Mucosa of rectum (tissue), 2 donors: ENCODE measurements at regions not wholly inside any gene's neighbourhood (a gene's known extent, or its start where the extent isn't known, plus 50 kb on each side); places are given as distances from the start of the nearest gene placed in this dataset.

Experiments used
- H3K27ac ChIP-seq, 2 donors: one replicate each; pipeline ENCODE4 v1.7.0; 2013; ENCODE audit warnings: inconsistent platforms in 2 of 2, low read depth in 2 of 2, low read length in 2 of 2
- H3K27me3 ChIP-seq, 2 donors: one replicate each; pipeline ENCODE4 v1.7.0; 2013; ENCODE audit warnings: low read length in 2 of 2; ENCODE audit not compliant: control insufficient read depth in 2 of 2, insufficient read depth in 2 of 2
- H3K36me3 ChIP-seq, 2 donors: one replicate each; pipeline ENCODE4 v1.7.0; 2013; ENCODE audit warnings: low read length in 2 of 2; ENCODE audit not compliant: control insufficient read depth in 2 of 2, insufficient read depth in 2 of 2
- H3K4me1 ChIP-seq, 2 donors: one replicate each; pipeline ENCODE4 v1.7.0; 2013; ENCODE audit warnings: low read length in 2 of 2, mild to moderate bottlenecking in 1 of 2; ENCODE audit not compliant: control insufficient read depth in 2 of 2, insufficient read depth in 2 of 2
- H3K4me3 ChIP-seq, 2 donors: one replicate each; pipeline ENCODE4 v1.7.0; 2013; ENCODE audit warnings: low read length in 2 of 2
- H3K9ac ChIP-seq, 2 donors: one replicate each; pipeline ENCODE4 v1.7.0; 2013; ENCODE audit warnings: low read length in 2 of 2, low read depth in 1 of 2, mild to moderate bottlenecking in 1 of 2
- H3K9me3 ChIP-seq, 2 donors: one replicate each; pipeline ENCODE4 v1.7.0; 2013; ENCODE audit warnings: low read length in 2 of 2; ENCODE audit not compliant: control insufficient read depth in 2 of 2
- donor health status: healthy.
- donor health status: Normal muscosa, but diverticular disease.

DNA sequence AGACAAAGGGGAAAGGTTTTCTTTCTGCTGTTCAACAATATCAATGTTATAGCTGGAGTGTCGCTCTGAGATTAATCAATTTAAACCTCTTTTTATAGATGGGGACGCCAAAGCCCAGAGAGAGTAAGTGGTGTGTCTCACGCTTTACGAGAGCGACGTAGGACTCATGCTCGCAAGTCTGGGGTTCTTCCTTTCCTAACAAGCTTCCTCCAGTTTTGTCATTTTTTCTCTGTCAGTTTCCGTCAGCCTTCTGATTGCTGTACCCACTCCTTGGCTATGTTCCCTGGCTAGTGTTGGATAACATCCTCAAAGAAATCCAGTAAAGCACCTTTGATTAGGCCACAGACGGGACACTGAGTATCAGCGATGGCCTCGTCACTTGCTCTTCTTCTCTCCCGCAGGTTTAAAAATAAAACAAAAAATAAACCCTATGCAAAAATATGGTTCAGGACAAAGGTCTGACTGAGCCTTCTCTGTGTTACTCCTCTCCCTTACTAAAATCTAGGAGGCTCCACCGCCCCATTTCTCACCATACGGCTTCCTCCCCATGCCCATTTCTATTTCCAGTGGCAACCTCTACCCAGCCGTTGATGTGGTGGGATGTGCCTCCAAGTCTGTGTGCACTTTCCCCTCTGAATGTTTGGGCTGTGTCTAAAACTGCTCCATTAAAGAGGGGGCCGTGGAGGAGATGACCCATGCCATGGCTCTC, 172.7 kb upstream of the PARP11 start:
- Histone ChIP-seq H3K4me1 (peaks cover 10 to 13% of the 10 kb centered on the region in 2 donors), H3K27ac (peak overlapping the region; percentile 35 to 48), H3K36me3 (no peaks in the 10 kb centered on the region), H3K27me3 (peaks cover 0 to 3% of the 10 kb centered on the region in 2 donors), H3K4me3 (no peak overlapping the region), H3K9ac (no peak overlapping the region), H3K9me3 (no peaks in the 10 kb centered on the region)

DNA sequence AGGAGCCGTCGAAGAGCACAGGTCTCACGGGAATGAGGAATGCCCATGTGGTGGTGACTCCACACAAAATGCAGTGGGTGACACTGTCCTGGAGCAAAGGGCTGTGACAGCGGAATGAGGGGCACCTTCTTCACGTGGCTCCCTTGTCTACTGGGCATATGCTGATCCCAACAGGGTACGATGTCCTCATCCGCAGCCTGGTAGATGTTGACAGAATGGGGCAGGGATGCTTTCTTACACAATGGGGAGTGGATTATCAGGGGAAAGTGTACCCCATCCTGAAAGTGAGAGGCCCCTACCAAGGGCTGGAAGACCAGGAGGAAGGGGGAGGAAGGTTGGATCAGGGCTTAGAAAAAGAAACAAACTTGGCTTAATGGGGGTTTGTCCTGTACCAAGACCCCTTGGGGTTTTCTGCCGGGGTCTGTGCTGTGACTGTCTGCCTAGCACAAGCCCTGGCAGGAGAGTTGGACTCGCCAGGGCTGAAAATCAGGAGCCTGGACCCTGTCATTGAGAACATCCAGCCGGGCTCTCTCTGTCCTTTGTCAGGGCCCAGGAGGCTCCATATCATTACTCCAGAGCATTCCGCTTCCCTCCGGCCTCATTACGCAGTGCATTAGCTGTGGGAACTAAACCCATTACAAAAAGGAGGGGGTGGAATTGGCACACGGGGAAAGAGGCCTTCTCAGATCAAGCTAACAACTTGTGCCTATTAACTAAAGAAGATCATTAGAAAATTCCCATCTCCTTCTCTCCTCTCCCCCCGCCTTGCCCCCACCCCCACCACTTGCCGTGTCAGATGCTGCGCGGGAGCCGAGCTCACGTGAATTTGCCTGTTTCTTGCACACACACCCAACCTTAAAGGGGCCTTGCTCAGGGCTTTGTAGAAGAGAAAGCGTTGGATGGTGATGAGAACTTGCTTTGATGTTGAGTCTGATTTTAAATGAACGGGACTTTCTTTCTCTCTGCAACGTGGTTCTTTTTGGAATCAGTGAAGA, 171.8 kb upstream of the PARP11 start:
- Histone ChIP-seq H3K27me3 (peaks cover 0 to 3% of the 10 kb centered on the region in 2 donors), H3K27ac (no peak overlapping the region), H3K4me1 (peaks cover 10 to 13% of the 10 kb centered on the region in 2 donors), H3K36me3 (no peaks in the 10 kb centered on the region), H3K9ac (no peak overlapping the region), H3K9me3 (no peaks in the 10 kb centered on the region), H3K4me3 (no peak overlapping the region)

DNA sequence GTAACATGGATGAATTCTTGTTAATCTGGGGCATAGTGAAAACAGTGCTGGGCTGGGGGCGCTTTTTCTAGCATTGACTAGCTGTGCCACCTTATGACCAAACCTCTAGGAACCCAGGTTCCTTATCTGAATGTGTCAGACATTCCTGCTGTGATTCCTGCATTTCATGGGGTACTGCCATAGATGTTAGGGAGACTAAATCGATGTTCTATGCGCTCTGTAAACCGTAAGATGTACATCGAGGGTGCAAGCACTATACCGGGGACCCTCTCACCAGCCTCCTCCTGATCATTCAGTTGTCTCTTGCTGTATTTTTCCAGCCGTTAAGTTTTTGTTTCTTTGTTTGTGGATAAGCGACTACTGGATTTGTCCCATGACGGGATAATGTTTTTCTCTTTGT, 170.9 kb upstream of the PARP11 start:
- Histone ChIP-seq H3K27me3 (peaks cover 0 to 3% of the 10 kb centered on the region in 2 donors), H3K4me3 (no peak overlapping the region), H3K9me3 (no peaks in the 10 kb centered on the region), H3K4me1 (peaks cover 17 to 18% of the 10 kb centered on the region in 2 donors), H3K27ac (no peak overlapping the region), H3K36me3 (no peaks in the 10 kb centered on the region), H3K9ac (no peak overlapping the region)

DNA sequence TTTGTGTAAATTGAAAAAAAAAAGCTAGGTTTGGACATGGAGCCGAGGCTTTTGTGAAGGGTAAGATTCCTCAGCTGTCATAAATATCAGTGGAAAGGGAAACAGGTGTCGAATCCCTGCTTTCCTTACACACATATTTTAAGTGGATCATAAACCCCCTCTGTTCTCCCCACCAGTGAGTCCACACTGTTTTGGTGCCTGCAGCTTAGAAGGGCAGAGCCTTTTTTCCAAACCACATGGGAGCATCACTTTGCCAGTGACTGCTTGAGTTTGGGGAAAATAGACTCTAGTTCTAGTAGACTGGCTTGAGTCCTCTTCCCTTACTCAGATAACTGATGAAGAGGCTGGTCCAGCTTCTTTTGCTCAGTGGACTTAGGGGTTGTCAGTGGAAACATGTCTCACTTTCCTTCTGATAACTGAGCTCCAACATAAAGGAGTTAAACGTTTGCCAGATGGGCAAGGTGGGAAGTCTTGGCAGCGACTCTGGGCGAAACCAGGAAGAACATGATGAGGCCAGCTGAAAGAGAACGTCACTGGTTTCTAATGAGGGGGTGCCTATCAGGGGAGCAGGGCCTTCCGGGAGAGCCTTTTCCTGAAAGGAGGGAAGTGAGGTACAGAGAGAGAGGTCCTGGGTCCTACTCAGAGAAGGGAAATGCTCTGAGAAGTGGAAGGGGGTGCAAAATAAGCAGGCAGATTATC, 168.1 kb upstream of the PARP11 start:
- Histone ChIP-seq H3K4me1 (peaks cover 22 to 26% of the 10 kb centered on the region in 2 donors), H3K27ac (no peak overlapping the region), H3K36me3 (no peaks in the 10 kb centered on the region), H3K9me3 (no peaks in the 10 kb centered on the region), H3K9ac (no peak overlapping the region), H3K27me3 (peaks cover 0 to 5% of the 10 kb centered on the region in 2 donors), H3K4me3 (no peak overlapping the region)

DNA sequence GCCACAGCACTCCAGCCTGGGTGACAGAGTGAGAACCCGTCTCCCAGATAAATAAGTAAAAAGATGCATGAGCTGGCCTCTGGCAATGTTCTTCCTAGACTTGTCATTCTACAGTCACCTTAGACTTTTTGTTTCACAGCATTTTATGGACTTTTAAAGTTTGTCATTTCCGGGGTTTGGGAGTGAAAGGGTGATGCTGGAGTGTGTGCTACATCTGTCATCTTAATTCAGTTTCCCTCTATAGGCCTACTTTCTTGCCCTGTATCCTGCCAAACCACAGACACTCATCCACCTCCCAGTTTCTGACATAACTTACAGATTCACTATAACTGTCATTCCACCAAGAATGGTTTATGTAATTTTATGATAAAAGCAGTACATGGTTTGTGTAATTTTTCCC, 166.7 kb upstream of the PARP11 start:
- H3K4me3 ChIP-seq = no peak overlapping the region
- no peaks in the 10 kb centered on the region for H3K36me3 ChIP-seq
- H3K9me3 ChIP-seq = no peaks in the 10 kb centered on the region
- no peak overlapping the region for H3K9ac ChIP-seq
- peaks cover 0 to 2% of the 10 kb centered on the region in 2 donors for H3K27me3 ChIP-seq
- peaks cover 16 to 23% of the 10 kb centered on the region in 2 donors for H3K4me1 ChIP-seq
- H3K27ac ChIP-seq = peak overlapping the region in 1 of 2 donors; percentile 65

DNA sequence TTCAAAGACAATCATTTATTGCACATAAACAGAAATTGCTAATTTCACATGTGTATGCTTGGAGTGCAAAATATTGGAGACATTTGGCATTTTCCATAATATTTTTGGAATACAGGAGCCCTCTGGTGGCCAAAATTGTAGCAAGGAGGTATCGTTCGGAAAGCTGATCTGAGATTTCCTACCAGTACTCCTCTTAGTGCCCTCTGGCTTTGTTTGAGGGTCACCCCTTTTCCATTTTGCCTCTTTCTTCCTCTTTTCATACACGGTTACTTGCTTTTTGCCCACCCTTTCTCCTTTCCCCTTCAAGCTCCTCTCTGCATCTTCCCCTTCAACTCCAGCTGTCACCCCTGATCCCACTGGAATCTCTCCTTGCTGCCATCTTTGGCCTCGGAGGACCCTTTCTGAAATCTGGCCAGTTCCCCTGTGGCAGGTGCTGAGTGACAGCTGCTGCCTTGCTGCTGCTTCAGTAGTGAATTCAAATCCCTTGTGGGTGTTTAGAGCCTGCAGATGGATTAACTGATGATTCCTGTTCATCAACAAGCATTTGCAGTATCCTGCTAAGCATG, 164.6 kb upstream of the PARP11 start:
- Histone ChIP-seq H3K4me1 (peaks cover 16 to 23% of the 10 kb centered on the region in 2 donors), H3K9ac (no peak overlapping the region), H3K27me3 (peaks cover 0 to 2% of the 10 kb centered on the region in 2 donors), H3K27ac (peak overlapping the region; percentile 57 to 74), H3K4me3 (peak overlapping the region in 1 of 2 donors; percentile 17), H3K36me3 (no peaks in the 10 kb centered on the region), H3K9me3 (no peaks in the 10 kb centered on the region)

DNA sequence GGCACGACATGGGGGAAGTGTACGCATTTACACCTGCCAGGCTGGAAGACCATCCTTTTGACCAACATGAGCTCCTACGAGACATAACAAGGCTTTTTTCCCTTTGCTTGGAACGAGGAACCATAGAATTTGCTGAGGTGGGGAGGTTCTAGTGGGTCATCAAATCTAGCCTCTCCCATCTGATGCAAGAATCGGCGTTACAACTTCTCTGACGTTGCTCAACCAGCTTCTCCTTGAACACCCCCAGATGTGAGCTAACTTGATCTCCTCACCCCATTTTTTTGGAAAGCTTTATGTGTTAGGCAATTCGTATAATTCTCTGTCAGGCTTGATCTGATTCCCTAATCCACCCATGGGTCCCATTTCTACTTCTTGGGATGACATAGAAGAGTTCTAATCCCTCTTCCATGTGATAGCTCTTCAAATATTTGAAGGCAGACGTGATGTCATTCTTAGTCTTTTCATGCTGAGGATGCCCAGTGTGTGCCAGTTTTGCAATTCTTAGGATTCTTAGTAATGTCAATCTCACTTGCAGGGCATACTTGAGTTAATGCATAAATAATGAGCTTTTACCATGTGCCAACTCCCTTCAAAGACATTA, 163.6 kb upstream of the PARP11 start:
- H3K27me3 ChIP-seq = peaks cover 0 to 2% of the 10 kb centered on the region in 2 donors

DNA sequence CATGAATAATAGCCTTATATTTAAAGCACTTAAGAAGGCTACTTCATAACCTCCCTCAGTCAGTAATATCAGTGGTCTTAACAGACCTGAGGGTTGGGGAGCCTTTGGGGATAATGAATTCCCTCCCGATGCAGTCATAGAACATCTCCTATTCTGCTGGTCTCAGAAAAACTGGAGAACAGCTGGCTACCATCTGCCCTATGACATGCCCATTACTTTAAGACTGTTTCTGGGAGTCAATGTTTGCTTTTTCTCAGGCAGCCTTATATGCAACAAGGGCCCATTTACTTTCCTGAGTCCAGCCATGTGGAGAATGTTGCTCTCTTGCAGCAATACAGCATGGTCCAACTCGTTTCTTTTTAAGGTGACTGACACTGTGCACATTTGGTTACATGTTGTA, 161.7 kb upstream of the PARP11 start:
- Histone ChIP-seq H3K9me3 (no peaks in the 10 kb centered on the region), H3K27me3 (peaks cover 0 to 2% of the 10 kb centered on the region in 2 donors), H3K36me3 (no peaks in the 10 kb centered on the region), H3K27ac (no peak overlapping the region), H3K4me1 (peaks cover 23 to 28% of the 10 kb centered on the region in 2 donors), H3K4me3 (no peak overlapping the region), H3K9ac (no peak overlapping the region)

More for the DNA sequence above, 163.6 kb upstream of the PARP11 start:
- no peaks in the 10 kb centered on the region for H3K9me3 ChIP-seq
- H3K4me3 ChIP-seq = no peak overlapping the region
- no peak overlapping the region for H3K9ac ChIP-seq
- no peak overlapping the region for H3K27ac ChIP-seq
- no peaks in the 10 kb centered on the region for H3K36me3 ChIP-seq
- peaks cover 20 to 25% of the 10 kb centered on the region in 2 donors for H3K4me1 ChIP-seq

DNA sequence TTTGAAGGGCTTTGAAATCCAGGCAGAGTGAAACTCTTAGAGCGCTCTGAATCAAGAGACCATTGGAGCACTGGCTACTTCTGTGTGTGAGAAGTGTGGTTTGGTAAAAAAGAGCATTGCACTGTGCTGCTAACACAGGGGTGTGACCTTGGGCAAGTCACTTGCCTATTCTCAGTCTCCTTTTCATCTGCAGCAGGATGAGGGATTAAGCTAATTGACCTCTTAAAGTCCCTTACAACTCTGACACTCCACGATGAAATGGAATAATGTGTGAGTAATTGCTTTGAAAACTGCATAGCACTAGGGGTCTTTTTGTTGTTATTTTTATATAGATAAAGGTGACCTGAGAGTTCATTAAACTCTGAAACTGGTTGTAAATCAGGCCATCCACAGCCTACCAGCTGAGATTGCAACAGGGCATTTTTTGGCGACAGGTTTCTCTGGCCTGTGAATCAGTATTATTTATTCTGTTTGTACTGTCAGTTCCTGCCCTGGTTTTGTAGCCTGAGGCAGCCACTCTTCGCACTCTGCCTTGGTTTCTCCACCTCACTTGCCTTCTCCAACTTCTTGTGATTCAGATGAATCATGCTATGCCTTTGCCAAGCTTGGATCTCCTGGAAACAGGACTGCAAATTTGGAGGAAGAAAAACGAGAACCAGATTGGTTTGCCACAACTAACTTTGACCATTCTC, 159.9 kb upstream of the PARP11 start:
- H3K9me3 ChIP-seq = no peaks in the 10 kb centered on the region
- H3K27ac ChIP-seq = no peak overlapping the region
- H3K9ac ChIP-seq = no peak overlapping the region
- no peak overlapping the region for H3K4me3 ChIP-seq
- H3K27me3 ChIP-seq = peaks cover 0 to 2% of the 10 kb centered on the region in 2 donors
- H3K36me3 ChIP-seq = no peaks in the 10 kb centered on the region
- peaks cover 11 to 16% of the 10 kb centered on the region in 2 donors for H3K4me1 ChIP-seq
